ENCODE measurements at regions not wholly inside any gene's neighbourhood (a gene's known extent, or its start where the extent isn't known, plus 50 kb on each side); places are given as distances from the start of the nearest gene placed in this dataset.

GRCh38 chr4:17098996-17099395, 200.6 kb upstream of the LDB2 start:
- DNase-seq (ENCODE audit: low read depth): no peak

- DNase-seq (ENCODE audit: low read depth): no peak
Measured at GRCh38 chr4:17098401-17098800, 200.0 kb upstream of the LDB2 start.

- DNase-seq (ENCODE audit: low read depth): no peak
Measured at GRCh38 chr4:17097362-17097761, 198.9 kb upstream of the LDB2 start.

GRCh38 chr4:17096692-17097091, 198.2 kb upstream of the LDB2 start:
- no peak for DNase-seq (ENCODE audit: low read depth)

- DNase-seq (ENCODE audit: low read depth): no peak
Measured at GRCh38 chr4:17095771-17096170, 197.3 kb upstream of the LDB2 start.

- no peak for DNase-seq (ENCODE audit: low read depth)
Measured at GRCh38 chr4:17094876-17095210, 196.4 kb upstream of the LDB2 start.

- DNase-seq (ENCODE audit: low read depth): no peak
Measured at GRCh38 chr4:17094159-17094875, 195.9 kb upstream of the LDB2 start.

GRCh38 chr4:17093481-17093880, 195.0 kb upstream of the LDB2 start:
- no peak for DNase-seq (ENCODE audit: low read depth)

- no peak for DNase-seq (ENCODE audit: low read depth)
Measured at GRCh38 chr4:17092736-17093437, 194.4 kb upstream of the LDB2 start.

GRCh38 chr4:17091104-17091503, 192.7 kb upstream of the LDB2 start:
- no peak for DNase-seq (ENCODE audit: low read depth)

GRCh38 chr4:17090063-17090462, 191.6 kb upstream of the LDB2 start:
- no peak for DNase-seq (ENCODE audit: low read depth)

GRCh38 chr4:17085416-17085815, 187.0 kb upstream of the LDB2 start:
- no peak for DNase-seq (ENCODE audit: low read depth)

GRCh38 chr4:17082186-17082585, 183.7 kb upstream of the LDB2 start:
- peak; percentile 70 for DNase-seq (ENCODE audit: low read depth)

GRCh38 chr4:17081179-17081578, 182.7 kb upstream of the LDB2 start:
- no peak for DNase-seq (ENCODE audit: low read depth)

GRCh38 chr4:17077105-17077504, 178.7 kb upstream of the LDB2 start:
- no peak for DNase-seq (ENCODE audit: low read depth)

- DNase-seq (ENCODE audit: low read depth): no peak
Measured at GRCh38 chr4:17072483-17072882, 174.0 kb upstream of the LDB2 start.

- no peak for DNase-seq (ENCODE audit: low read depth)
Measured at GRCh38 chr4:17068891-17069290, 170.4 kb upstream of the LDB2 start.

- no peak for DNase-seq (ENCODE audit: low read depth)
Measured at GRCh38 chr4:17068392-17068791, 169.9 kb upstream of the LDB2 start.

GRCh38 chr4:17066972-17067371, 168.5 kb upstream of the LDB2 start:
- DNase-seq (ENCODE audit: low read depth): peak; percentile 72

- DNase-seq (ENCODE audit: low read depth): no peak
Measured at GRCh38 chr4:17066236-17066635, 167.8 kb upstream of the LDB2 start.

- no peak for DNase-seq (ENCODE audit: low read depth)
Measured at GRCh38 chr4:17065821-17066220, 167.4 kb upstream of the LDB2 start.

GRCh38 chr4:17064959-17065358, 166.5 kb upstream of the LDB2 start:
- DNase-seq (ENCODE audit: low read depth): no peak

- peak; percentile 28 for DNase-seq (ENCODE audit: low read depth)
Measured at GRCh38 chr4:17063888-17064287, 165.4 kb upstream of the LDB2 start.

GRCh38 chr4:17060230-17060629, 161.8 kb upstream of the LDB2 start:
- no peak for DNase-seq (ENCODE audit: low read depth)
